OCI-LY1 (cell line): ENCODE measurements at regions not wholly inside any gene's neighbourhood (a gene's known extent, or its start where the extent isn't known, plus 50 kb on each side); places are given as distances from the start of the nearest gene placed in this dataset.

Experiments
- H2AFZ ChIP-seq: fragments of 200-600 bp; sonication (generic), shearing (Covaris generic); 2 replicates; pipeline ENCODE4 v1.6.0; 2014; ENCODE audit warnings: antibody characterized with exemption, mild to moderate bottlenecking, low read length
- H3F3A ChIP-seq: fragments of 200-600 bp; sonication (generic), shearing (Covaris generic); 2 replicates; pipeline ENCODE4 v1.6.0; 2014; ENCODE audit warnings: mild to moderate bottlenecking, antibody characterized with exemption, low read length, moderate library complexity; ENCODE audit not compliant: insufficient read depth
- H3K27ac ChIP-seq: fragments of 200-600 bp; sonication (generic); 2 replicates; pipeline ENCODE4 v1.5.1; 2014; ENCODE audit warnings: low read length, mixed run types, mild to moderate bottlenecking, low read depth; ENCODE audit not compliant: poor library complexity, severe bottlenecking
- H3K27me3 ChIP-seq: fragments of 200-600 bp; sonication (generic); 2 replicates; pipeline ENCODE4 v1.6.0; 2014; ENCODE audit warnings: antibody characterized with exemption, mild to moderate bottlenecking, low read length, moderate library complexity; ENCODE audit not compliant: insufficient read depth
- H3K36me3 ChIP-seq: fragments of 200-600 bp; sonication (generic); 2 replicates; pipeline ENCODE4 v1.6.1; 2014; ENCODE audit warnings: mild to moderate bottlenecking, antibody characterized with exemption, low read length, moderate library complexity, mixed read lengths; ENCODE audit not compliant: insufficient read depth
- H3K4me1 ChIP-seq: fragments of 200-600 bp; sonication (generic); 2 replicates; pipeline ENCODE4 v1.5.1; 2014; ENCODE audit warnings: mild to moderate bottlenecking, low read length, moderate library complexity; ENCODE audit not compliant: insufficient read depth, severe bottlenecking
- H3K4me2 ChIP-seq: fragments of 200-600 bp; sonication (generic), shearing (Covaris generic); 2 replicates; pipeline ENCODE4 v1.6.1; 2014; ENCODE audit warnings: low read length
- H3K4me3 ChIP-seq: fragments of 200-600 bp; sonication (generic); 2 replicates; pipeline ENCODE4 v1.5.1; 2014; ENCODE audit warnings: low read length, low read depth, mild to moderate bottlenecking, mixed read lengths; ENCODE audit not compliant: poor library complexity, severe bottlenecking
- H3K79me2 ChIP-seq: fragments of 200-600 bp; shearing (Covaris generic); 2 replicates; pipeline ENCODE4 v1.6.1; 2016; ENCODE audit warnings: mixed run types, low read length, mixed read lengths; ENCODE audit not compliant: insufficient read depth
- H3K9ac ChIP-seq: fragments of 200-600 bp; sonication (generic), shearing (Covaris generic); 2 replicates; pipeline ENCODE4 v1.6.1; 2014; ENCODE audit warnings: mild to moderate bottlenecking, low read length, mixed read lengths
- H3K9me2 ChIP-seq: fragments of 200-600 bp; sonication (generic), shearing (Covaris generic); 2 replicates; pipeline ENCODE4 v1.6.1; 2014; ENCODE audit warnings: low read depth, mild to moderate bottlenecking, low read length, mixed read lengths
- H3K9me3 ChIP-seq: fragments of 200-600 bp; shearing (Covaris generic); 2 replicates; pipeline ENCODE4 v1.6.1; 2014; ENCODE audit warnings: low read length, mixed read lengths
- H4K20me1 ChIP-seq: fragments of 200-600 bp; sonication (generic), shearing (Covaris generic); 2 replicates; pipeline ENCODE4 v1.6.0; 2016; ENCODE audit warnings: mild to moderate bottlenecking, low read length; ENCODE audit not compliant: insufficient read depth
- EZH2 ChIP-seq: fragments of 200-600 bp; sonication (generic), shearing (Covaris generic); IDR thresholded peaks from 2 replicates; pipeline ENCODE4 v1.8.0; 2017; ENCODE audit warnings: borderline replicate concordance, mixed run types, mild to moderate bottlenecking, antibody characterized with exemption, low read length, moderate library complexity, mixed read lengths
- TF ChIP-seq, protein P1 (sequence below): fragments of 200-600 bp; sonication (generic), shearing (Covaris generic); IDR thresholded peaks from 2 replicates; pipeline ENCODE4 v1.5.1; 2017; ENCODE audit warnings: mild to moderate bottlenecking, antibody characterized with exemption, low read length, moderate library complexity, mixed read lengths

DNA sequence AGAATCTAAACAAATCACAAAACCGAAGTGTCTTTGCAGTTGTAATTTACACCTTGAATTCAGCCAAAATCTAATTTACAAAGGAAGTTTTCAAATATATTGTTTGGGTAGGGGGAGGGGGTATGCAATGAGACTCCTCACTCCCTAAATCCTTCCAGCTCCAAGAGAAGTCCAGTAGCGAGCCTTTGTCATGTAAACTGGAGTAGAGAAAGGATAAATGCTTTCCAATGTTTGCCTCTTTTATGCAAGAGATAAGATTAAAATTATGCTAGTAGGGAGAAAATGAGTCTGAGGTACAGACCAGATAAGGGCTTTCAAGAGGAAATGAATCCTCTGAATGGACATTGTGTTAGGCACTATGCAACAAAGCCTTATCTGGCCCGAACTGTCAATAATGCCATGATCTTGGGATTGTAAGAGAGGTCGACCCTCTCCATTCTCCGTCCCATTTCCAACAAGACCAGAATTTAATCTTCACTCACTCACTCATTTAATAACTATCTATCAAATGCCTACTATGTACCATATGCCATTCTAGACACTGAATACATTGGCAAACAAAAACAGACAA lies 199.2 kb downstream of the LACC1 start:
- Histone ChIP-seq H3K4me2 (no peak overlapping the region), H3K36me3 (no peaks in the 10 kb centered on the region), H3K9me2 (no peaks in the 10 kb centered on the region), H4K20me1 (no peaks in the 10 kb centered on the region), H3K27me3 (no peaks in the 10 kb centered on the region), H2AFZ (no peak overlapping the region), H3K79me2 (no peaks in the 10 kb centered on the region), H3K9me3 (no peaks in the 10 kb centered on the region), H3F3A (no peaks in the 10 kb centered on the region), H3K4me1 (no peaks in the 10 kb centered on the region), H3K9ac (no peak overlapping the region), H3K27ac (no peak overlapping the region), H3K4me3 (no peak overlapping the region)
- TF ChIP-seq, protein P1, sequence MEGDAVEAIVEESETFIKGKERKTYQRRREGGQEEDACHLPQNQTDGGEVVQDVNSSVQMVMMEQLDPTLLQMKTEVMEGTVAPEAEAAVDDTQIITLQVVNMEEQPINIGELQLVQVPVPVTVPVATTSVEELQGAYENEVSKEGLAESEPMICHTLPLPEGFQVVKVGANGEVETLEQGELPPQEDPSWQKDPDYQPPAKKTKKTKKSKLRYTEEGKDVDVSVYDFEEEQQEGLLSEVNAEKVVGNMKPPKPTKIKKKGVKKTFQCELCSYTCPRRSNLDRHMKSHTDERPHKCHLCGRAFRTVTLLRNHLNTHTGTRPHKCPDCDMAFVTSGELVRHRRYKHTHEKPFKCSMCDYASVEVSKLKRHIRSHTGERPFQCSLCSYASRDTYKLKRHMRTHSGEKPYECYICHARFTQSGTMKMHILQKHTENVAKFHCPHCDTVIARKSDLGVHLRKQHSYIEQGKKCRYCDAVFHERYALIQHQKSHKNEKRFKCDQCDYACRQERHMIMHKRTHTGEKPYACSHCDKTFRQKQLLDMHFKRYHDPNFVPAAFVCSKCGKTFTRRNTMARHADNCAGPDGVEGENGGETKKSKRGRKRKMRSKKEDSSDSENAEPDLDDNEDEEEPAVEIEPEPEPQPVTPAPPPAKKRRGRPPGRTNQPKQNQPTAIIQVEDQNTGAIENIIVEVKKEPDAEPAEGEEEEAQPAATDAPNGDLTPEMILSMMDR, result no peak
- no peak for TF ChIP-seq EZH2

DNA sequence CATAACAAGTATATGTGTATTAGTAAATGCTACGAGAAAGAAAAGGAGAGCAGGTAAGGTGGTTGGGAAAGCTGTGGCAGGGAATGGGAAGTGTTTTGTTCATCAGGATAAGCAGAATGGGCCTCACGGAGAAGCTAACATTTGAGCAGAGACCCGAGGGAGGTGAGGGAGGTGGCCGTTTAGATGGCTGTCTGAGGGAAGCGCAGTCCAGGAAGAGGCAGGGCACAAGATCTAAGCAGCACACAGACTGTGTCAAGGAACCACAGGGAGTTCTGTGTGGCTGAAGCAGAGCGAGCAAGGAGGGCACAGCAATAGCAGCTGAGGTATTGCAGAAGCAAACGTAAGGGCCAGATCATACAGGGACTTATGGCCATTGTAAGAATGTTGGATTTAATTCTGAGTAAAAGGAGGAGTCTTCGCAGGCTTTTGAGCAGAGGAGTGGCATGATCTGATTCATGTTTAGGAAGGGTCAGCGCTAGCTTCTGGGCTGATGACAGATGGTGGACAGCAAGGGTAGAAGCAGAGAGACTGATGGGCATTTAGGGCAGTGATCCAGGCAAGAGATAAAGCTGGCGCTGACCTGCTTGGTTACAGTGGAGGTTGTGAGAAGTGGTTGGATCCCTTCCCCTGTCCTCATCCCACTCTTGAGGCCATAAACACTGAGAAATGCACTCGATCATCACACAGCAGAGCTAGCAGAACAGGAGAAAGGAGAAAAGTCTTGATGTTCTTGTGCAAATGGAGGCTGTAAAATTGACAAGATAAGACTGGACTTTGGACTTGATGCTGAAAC lies 199.9 kb downstream of the LACC1 start:
- Histone ChIP-seq H3K4me1 (no peaks in the 10 kb centered on the region), H3K9me3 (no peaks in the 10 kb centered on the region), H3K9ac (no peak overlapping the region), H3K9me2 (no peaks in the 10 kb centered on the region), H3K4me2 (no peak overlapping the region), H3K79me2 (no peaks in the 10 kb centered on the region), H3K4me3 (no peak overlapping the region), H3K27me3 (no peaks in the 10 kb centered on the region), H3K27ac (no peak overlapping the region), H3F3A (no peaks in the 10 kb centered on the region), H2AFZ (no peak overlapping the region), H4K20me1 (no peaks in the 10 kb centered on the region), H3K36me3 (no peaks in the 10 kb centered on the region)
- no peak for TF ChIP-seq EZH2
- TF ChIP-seq, protein P1, result no peak

DNA sequence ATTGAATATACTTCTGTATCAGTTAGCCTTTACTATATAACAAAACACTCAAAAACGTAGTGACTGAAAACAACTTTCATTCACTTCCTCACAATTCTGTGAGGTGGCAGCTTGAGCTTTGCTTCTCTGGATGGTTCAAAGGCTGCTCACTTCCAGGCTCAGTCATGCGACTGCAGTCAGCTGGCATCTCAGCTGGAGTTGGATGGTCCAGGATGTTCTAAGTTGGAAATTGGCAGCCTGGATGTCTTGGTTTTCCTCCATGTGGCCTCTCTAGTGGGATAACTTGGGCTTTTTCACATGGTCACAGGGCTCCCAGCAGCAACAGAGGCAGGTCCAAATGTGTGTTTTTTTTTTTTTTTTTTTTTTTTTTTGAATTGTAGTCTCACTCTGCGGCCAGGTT lies 204.4 kb downstream of the LACC1 start:
- no peak overlapping the region for H3K4me3 ChIP-seq
- H3K27ac ChIP-seq, result no peak overlapping the region
- no peaks in the 10 kb centered on the region for H3K4me1 ChIP-seq
- no peaks in the 10 kb centered on the region for H3K27me3 ChIP-seq
- H4K20me1 ChIP-seq, result no peaks in the 10 kb centered on the region
- no peak for TF ChIP-seq EZH2
- TF ChIP-seq, protein P1, result no peak
- H3K36me3 ChIP-seq, result no peaks in the 10 kb centered on the region
- H3F3A ChIP-seq, result no peaks in the 10 kb centered on the region
- no peak overlapping the region for H3K9ac ChIP-seq
- H3K4me2 ChIP-seq, result no peak overlapping the region
- H3K79me2 ChIP-seq, result no peaks in the 10 kb centered on the region
- H3K9me3 ChIP-seq, result no peaks in the 10 kb centered on the region
- H2AFZ ChIP-seq, result no peak overlapping the region
- H3K9me2 ChIP-seq, result no peaks in the 10 kb centered on the region
